ENCODE measurements at regions not wholly inside any gene's neighbourhood (a gene's known extent, or its start where the extent isn't known, plus 50 kb on each side); places are given as distances from the start of the nearest gene placed in this dataset.
"Not testable (repeated sequence)": the region's sequence is repeated elsewhere in the genome, so short reads cannot be mapped to it uniquely, and the experiment has no call there.

DNA sequence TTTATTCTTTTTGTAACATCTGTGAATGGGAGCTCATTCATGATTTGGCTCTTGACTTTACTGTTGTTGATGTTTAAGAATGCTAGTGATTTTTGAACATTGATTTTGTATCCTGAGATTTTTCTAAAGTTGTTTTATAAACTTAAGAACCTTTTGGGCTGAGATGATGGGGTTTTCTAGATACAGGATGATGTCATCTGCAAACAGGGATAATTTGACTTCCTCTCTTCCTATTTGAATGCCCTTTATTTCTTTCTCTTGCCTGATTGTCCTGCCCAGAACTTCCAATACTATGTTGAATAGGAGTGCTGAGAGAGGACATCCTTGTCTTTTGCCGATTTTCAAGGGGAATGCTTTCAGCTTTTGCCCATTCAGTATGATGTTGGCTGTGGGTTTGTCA, 445.1 kb upstream of the CFAP20DC start:
- not testable (repeated sequence) for DNase-seq

DNA sequence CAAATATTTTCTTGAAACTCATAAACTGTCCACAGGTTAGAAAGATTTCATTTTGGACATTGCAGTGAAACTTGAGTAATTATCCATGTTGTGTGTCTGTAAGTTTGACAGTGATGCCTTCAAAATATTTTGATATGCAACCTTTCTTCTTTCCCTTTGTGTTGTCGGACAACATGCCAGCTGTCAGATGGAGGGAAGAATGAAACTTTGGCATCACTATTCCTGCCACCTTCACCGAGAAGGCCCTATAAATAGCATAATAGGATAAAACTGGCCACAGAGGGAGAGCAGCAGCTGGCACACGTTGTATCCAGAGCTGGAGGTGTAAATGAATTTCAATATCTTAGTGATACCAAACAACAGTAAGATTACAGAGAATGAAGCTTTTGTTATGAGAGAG, 436.7 kb upstream of the CFAP20DC start:
- no peak for DNase-seq

DNA sequence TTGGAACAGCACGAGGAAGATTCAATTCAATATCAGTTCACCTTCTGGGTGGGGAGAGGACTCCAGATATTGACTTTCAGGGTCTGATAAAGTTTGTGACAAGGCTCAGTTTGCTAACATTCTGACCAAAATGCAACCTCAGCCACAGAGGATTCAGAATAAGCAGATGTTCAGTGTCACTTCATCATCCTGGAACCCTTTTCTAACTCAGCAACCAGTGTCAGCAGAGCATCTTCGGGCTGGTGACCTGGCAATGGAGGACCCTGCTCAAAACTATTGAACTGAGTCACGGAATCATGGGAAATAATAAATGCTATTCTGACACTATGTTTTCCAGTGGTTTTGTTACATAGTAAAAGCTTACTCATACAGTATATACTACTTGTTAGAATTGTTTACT, 433.4 kb upstream of the CFAP20DC start:
- DNase-seq = no peak

DNA sequence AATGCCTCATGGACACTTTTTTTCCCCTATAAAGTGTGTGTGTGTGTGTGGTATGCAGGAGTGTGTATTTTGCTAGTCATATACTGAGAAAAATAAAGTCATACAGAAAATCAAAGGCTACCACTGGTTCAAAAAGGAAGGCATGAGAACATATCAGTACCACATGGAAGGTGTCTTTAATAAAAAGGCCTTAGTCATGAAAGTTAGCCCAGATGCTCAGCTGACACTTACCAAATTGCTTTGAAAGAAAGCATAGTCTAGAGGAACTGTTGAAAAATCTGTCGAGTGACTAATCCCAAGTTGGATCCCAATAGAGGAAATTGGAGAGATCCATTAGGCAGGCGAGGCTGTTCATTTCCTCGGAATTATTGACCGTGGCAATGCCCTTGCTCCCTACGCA, 432.9 kb upstream of the CFAP20DC start:
- no peak for DNase-seq

DNA sequence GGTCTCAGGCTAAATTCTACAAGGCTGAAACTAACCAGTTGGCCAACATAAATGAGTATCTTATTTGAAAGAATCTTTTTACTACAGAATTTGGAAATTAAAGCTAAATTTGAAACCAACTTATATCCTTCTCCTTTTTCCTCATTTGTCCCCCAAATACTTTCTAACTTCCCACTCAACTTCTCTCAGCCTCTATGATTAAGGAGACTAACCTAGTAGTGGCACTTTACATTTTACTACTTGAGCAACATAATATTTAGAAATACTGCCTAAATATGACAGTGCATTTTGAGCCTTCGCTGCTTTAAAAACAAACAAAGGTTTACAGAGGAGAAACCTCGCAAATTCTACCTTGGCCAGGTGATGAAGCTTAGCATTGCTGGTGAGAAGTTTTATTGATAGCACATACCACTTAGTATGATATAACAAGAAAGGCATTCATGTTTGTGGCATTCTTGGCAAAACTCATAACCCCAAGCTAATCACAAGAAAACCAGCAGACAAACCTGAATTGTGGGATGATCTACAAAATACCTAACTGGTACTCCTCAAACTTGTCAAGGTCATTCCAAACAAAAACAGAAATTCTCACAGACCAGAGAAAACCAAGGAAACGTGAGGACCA, 432.1 kb upstream of the CFAP20DC start:
- no peak for DNase-seq

DNA sequence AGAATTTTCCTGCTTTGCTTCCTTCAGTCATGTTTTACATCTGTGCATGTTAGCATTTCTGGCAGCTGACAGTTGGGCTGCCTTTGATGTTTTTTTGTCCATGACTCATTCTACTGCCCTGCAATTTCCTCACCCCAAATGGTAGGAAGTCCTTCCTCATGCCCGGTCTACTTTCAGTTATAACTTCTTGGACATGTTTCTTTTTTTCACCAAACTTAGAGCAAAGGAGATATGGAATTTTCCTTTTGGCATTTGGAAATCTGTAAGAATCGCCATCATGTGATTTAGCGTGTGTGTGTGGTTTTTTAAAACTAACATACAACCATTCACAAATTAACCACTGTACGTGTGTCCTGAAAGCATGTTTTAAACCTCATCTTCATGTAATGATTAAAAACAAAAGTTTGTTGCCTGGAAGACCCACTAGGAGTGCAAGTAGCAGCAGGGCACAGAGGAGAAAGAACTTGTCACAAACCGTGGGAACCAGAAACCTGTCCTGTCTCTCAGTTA, 430.7 kb upstream of the CFAP20DC start:
- DNase-seq = no peak

DNA sequence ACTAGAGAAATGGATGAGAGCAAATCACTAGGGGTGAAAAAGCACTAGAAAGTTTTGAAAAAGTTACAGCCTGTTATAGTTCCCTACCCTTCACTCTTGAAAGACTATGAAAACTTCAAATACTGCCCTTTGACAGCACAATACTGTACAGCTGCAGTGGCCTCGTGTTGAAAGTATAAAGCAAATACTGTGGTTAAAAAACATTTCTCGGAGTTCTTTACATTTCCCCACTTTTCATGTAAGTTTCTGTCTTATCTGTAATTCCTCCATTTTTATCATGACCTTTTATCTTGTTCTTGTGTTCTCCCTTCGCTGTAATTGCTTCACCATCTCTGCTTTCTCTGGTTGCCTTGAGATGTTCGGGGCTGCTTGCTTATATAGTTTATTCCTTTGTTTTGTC, 423.8 kb upstream of the CFAP20DC start:
- DNase-seq = no peak

DNA sequence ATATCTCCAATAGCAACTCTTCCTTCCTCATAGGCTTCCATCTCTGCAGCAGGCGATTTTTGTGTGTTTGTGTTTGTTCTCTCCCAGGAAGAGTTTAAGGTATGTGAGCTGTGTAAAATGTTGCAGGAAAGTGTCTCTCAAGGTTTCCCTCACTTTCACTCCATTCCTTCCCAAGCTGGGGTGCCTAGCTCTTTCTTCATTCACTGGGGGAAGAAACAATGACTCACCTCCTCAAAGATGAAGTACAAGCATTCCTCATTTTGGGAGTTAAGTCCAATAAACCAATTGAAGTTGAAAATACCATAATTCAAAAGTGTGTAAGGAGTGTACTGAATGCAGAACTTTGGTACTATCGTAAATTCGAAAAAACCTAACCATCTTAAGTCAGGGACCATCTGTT, 422.7 kb upstream of the CFAP20DC start:
- no peak for DNase-seq

DNA sequence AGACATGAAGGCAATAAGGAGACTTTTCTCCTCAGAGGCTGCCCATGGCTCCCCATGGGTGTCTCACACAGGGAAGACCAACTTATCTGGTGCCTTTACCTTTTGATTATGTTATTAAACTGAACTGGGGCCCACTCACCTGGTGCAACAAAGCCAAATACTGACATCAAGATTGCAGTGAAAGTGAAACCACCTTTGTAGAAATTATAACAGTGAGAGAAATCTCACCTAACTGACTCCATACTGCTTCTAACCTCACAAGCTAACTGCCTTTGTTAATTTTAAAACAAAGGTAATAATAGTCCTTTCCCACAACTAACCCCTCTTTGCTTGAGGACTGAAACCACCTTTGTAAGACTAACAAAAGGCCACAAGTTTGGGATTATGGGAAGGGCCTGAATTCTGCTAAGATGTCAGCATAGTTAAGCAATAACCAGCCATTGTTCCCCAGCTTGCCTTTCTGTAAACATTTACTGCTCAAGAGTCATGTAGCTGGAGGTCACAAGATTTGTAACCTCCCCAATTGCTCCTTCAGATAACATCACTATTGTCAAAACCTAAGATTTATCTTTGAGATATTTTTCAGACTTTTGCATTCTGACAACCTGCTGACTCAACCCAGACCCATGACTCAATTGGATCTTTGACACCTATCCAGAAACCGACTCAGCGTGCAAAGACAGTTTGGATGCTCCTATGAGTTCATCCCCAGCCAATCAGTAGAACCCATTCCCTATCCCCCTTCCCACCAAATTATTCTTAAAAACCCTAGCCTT, 420.3 kb upstream of the CFAP20DC start:
- no peak for DNase-seq

DNA sequence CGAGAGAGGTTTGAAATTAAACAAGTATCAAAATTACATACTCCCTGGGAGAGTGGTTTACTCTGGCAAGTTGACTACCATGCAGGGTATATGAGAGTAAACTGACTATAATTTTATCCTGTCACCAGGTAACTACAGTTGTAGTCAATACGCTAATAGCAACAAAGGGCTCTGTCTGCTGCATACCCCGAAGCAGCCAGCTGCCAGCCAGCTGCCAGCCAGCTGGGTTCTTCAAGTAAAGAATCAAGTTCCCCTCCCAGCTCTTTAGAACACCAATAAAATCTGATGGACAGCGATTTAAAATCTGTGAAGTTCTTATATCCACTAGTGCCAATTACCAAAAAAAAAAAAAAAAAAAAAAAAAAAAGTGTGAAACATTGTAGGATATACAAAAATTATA, 417.7 kb upstream of the CFAP20DC start:
- no peak for DNase-seq

DNA sequence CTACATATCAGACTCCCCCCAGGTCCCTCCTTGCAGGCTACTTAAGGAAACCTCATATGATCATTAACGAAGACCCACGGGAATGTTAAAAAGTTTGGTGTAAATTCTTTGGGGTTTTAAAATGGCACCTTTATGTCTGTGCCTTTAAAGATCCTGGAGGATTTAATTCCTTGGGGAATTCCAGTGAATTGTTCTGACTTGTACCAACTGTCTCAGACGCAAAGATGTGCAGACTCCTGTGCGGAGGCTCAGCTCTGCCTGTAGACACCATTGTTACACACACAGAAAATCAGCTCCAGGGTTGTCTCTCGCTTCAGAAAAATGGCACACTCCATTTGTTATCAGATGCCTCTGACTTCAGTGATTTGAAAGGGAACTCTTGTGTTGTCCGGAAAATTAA, 414.4 kb upstream of the CFAP20DC start:
- no peak for DNase-seq

DNA sequence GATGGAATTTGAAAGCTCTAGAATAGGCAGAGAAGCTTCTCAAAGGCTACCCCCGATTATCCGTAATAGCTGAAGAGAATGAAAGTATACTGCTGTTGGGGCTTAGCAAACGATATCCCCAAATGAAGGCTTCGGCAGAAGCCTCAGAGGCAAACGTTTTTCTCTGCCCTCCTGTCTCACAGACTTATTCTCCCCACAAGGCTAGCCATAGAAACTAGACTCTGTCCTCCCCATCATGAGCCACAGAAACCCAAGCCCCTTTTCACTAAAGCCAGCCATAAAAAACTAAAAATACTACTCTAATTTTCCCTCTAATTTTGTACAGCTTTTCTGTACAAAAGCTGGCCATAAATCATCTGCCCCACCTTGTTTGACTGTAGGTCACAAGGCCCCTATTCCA, 413.4 kb upstream of the CFAP20DC start:
- no peak for DNase-seq

DNA sequence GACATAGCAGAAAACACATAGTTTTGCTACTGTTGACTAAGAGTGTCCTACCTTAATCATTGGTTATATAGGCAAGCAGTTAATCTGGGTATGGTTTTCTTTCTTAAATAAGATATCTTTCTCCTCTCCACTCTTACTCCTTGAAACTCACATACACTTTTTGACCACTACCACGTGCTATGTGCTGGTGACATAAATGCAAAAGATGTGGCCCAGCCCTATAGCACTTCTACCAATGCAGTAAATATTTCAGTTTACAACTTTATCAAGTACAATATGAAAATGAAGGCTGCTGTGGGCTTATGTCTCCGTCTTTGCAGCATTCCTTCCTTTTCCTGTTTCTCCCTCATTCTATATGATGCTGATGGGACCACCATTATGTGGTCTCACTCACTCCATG, 410.2 kb upstream of the CFAP20DC start:
- no peak for DNase-seq

DNA sequence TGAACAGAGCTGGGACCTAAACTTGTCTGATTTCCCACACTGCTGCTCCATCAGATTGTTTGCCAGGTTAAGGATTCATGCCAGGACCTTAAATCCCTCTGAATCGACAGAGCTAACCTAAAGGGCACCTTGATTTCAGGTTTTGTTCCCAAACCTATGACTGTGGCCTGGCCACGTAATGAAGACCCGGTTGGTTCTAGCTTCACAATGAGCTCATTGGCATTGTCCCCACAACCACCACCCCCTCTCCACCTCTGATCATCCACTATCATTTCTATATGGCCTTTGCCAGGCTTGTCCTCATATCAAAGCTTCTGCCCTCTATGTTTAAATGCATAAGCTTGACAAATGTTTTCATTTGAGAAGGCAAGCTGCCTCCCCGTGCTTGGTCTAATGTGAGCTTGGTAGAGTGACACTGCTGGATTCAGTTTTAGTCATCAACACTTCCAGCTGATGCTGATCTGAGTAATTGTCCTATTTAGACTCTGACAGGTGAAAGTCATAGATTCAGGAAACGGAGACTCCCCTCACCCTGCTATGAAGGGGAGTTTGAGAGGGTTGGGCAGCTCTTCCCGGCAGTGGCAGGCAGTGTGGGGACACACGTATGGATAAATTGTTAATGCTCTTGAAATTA, 407.1 kb upstream of the CFAP20DC start:
- no peak for DNase-seq

DNA sequence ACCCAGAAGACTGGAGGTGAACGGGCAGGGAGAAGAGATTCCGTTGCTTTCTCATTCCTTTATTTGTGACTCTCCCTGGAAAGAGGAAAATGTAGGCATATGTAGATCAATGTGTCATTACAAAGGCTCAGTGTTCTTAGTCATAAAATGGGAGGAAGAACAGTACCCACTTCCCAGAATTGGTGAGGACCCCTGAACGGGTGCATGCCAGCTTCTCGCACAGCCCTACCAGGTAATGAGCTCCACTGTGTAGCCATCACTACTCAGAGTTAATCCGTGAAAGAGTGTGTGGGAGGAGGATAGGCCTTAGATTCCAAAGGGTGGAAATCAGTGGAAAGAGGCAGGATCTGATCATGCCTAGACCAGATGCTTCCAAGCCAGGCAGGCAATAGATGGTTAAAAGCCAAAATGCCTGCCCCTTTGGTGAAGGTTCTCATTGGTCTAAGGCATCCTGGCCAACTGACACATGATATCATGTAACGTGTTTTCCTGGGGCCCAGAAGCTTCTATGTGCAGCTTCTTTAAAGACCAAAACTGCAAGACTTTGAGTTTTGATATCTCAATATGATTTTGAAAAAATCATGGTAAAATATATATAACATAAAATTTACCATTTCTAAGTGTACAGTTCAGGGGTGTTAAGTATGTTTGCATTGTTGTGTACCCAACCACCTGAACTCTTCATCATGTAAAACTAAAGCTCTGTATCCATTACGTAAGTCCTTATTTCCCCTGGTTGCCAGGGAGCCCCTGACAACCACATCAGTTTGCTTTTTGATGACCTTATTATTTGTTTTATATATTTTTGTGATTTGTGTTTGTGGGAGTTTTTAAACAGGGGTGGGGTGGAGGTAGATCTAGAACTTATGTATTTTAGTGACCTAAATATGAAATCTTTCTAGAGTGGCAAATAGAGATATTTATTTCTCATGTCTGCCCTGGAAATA, 402.2 kb upstream of the CFAP20DC start:
- no peak for DNase-seq

DNA sequence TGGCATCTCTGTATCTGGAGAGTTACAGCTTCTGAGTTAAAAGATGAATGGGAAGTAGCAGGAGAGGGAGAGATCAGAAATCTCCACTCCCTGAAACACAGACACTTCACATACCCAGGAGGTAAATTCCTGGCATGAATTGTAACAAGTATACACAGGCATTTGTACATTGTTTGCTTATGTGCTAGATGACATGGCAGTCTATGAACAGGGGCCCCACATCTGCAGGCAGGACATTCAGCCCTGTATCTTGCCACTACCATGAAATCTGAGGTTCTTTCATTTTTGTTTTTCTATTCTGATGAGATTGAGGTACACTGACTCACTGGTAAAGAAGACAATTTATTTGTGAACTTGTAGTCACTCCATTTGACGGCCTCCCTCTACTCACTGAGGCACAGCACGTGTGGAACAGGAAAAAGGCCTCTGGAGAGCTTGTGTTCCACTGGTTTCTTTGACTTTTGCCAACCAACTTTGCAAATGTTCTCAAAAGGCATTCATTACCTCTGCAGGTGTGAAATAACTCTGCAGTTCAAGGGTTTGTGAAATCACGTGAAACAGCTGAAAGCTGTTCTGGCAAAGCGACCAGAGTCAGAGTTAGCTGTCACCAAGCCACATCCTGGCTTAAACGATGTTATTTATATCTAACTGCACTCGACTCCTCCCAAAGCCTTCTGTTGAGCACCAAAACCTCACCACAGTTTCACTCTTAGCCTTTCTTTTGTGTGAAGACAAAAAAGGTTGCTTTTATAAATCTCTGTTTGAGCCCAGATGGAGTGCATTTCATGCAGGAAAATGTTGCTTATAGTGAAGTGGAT, 401.3 kb upstream of the CFAP20DC start:
- DNase-seq = no peak

DNA sequence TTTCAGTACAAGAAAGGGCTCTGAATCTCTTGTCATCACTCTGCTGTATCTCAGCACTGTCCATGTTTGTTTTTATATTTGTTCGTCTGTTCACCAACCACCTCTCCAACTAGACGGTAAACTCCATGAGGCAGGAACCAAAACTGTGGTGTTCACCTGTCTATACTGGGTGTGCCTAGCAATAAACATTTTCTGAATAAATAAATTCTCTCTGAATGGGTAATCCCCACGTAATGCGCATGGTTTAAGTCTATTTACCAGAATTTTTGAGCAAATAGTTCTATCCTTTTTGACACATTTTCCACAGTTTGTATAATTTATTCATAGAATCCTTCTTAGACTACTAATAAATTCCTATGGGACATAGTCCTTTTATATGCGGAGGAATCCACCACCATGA, 400.6 kb upstream of the CFAP20DC start:
- DNase-seq = no peak

DNA sequence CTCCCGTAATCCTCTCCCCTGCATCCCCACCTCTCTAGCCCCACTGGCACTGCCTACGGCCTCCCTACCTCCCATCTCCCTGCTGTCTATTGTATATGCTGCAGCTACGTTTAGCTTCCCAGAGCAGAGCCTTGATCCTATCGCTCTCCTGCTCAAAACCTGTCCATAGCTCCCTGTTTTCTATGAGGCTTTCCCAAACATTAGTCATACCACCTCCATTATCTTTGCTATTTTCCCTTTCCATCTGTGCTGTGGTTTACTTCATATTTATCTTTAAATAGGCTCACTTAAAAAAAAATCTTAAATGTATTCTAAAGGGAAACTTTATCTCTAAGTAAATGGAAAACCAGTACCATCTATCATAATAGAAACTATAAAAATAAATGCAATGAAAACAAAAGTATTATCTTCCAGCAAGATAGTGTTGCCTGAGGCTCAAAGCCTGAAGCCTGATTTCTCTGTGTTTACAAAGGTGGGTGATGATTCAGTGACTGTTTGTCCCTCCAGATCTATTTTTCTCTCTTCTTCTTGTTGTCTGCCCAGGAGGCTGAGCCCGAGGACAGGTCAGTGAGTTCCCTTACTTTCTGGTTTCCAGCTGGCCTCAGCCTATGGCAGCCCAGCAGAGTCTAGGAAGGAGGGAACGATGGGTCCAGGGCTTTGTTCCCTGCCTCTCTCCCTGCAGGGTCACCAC, 397.1 kb upstream of the CFAP20DC start:
- no peak for DNase-seq

DNA sequence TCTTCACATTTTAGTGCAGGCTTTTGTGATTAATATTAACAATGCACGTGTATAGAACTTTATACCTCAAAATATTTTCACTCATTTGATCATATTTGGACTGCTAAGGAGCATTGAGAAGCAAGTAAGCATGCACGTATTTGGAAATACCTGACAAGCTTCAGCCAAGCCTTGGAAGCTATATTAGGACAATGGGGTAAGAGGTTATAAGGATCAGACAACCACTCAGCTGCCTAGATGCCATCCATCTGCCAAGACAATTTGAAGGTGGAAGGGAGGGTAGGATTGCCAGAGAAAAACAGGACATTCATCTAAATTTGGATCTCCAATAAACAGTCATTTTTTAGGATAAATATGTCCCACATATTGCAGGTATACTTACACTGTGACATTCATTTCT, 394.9 kb upstream of the CFAP20DC start:
- DNase-seq = no peak

DNA sequence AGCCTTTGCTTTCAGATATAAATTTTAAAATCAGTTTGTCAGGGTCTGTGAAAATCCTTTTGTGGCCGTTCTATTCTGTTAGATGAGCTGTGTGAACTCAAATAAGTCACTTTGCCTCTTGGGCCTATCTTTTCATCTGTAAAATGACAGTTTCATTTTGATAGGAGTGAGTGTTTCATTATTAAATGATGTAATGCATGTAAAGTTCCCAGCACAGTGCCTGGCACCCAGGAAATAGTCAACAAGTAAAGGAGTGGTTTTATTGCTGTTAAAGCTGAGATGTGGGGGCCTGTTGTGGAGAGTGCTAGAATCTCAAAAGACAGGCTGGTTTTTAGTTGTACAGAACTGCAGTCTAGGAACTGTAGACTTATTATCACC, 394.5 kb upstream of the CFAP20DC start:
- no peak for DNase-seq

DNA sequence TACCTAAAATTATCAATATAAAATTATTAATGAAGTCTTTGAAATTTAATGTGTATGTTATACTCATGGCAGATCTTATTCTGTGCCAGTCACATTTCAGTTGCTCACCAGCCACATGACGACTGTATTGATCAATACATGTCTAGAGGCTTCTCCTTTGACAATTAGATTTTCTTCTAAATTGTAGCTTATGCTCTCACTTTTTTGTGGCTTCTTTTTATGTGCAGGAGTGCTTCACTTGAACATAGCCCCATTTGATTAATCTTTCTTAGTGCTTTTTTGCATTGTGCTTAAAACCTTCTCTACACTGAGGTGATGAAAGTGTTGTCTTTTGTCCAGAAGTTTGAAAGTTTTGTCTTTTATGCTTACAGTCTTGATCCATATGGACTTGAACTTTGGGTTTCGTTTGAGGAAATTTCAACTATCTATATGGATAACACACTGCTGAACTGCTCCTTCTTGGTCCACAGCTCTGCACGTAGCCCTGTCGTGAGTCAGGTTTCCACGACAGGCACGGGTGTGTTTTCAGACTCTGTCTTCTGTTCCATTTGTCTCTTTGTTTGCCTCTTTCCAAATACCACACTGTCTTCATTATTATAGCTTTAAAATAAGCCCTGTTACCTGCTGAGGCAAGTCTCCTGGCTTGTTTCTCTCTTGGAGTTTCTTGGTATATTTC, 393.9 kb upstream of the CFAP20DC start:
- no peak for DNase-seq

All from NCI-H187 treated with DMSO at 0.1 percent for 48 hours (cell line).